ENCODE measurements at regions not wholly inside any gene's neighbourhood (a gene's known extent, or its start where the extent isn't known, plus 50 kb on each side); places are given as distances from the start of the nearest gene placed in this dataset.

DNA sequence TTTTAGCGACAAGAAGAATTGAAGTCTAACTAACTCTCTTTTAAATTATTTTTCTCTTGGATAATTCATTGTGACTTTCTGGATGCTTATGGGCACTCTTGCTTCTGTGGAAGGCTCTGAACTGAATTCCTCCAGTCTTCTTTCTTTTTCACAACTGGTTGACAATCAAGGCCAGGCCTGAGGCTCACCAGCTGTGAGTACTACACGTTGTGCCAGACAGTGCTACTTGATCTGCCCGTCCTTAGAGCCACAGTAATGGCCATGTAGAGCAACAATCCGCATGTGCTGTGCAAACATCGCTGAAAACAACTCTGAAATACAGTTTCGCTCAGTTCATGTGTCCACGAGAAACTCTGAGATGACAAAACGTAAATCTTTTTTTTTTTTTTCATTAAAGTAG lies 1336.3 kb upstream of the AGA start:
- SMC1A ChIA-PET (ENCODE audit: uncharacterized antibody, unreplicated experiment), result interaction anchor here (1.0 to 2.5 kb wide), 2 partner anchors 9 to 15 kb away, joined by 3 to 6 read pairs; no protein-coding TSS in a partner anchor
- Histone ChIP-seq H3K4me1 (ENCODE audit: control insufficient read depth, insufficient read depth, low read length) (no peaks in the 10 kb centered on the region), H3K9me3 (replicated peaks; ENCODE audit: control insufficient read depth, insufficient read depth, low read length) (no peaks in the 10 kb centered on the region), H2AFZ (ENCODE audit: control insufficient read depth, low read depth, low read length) (no peak overlapping the region), H3K36me3 (ENCODE audit: control insufficient read depth in 2 of 2, insufficient read depth in 2 of 2, low read length in 1 of 2) (no peaks in the 10 kb centered on the region), H3K27ac (ENCODE audit: control insufficient read depth, insufficient read depth) (no peak overlapping the region), H3K79me2 (ENCODE audit: control insufficient read depth, insufficient read depth, low read length) (no peaks in the 10 kb centered on the region), H3K4me2 (ENCODE audit: control insufficient read depth, insufficient read depth) (no peak overlapping the region), H4K20me1 (ENCODE audit: control insufficient read depth, insufficient read depth) (no peaks in the 10 kb centered on the region), H3K9ac (ENCODE audit: control insufficient read depth, insufficient read depth, low read length) (no peak overlapping the region), H3K27me3 (replicated peaks in 1 of 2; ENCODE audit: control insufficient read depth in 2 of 2, insufficient read depth in 2 of 2, low read length in 1 of 2) (no peaks in the 10 kb centered on the region), H3K4me3 (no peak overlapping the region)
- WGBS (ENCODE audit: insufficient coverage, insufficient replicate concordance, low lambda C conversion rate, missing lambda C conversion rate), result 13% methylated on average over 8 of the region's 8 CpGs
- DNase-seq (ENCODE audit: low read depth, low spot score) (no peak), FAIRE-seq (no peak), ATAC-seq (no peak)
- TF ChIP-seq BACH1 (IDR thresholded peaks at IDR 0.05; ENCODE audit: borderline replicate concordance) (no peak), IKZF1 (conservative IDR thresholded peaks at IDR 0.05) (no peak), NRF1 (conservative IDR thresholded peaks at IDR 0.05; ENCODE audit: low read depth, low read length) (no peak), NR2F1 (conservative IDR thresholded peaks at IDR 0.05) (no peak), EP300 (IDR thresholded peaks at IDR 0.05; ENCODE audit: borderline replicate concordance in 1 of 2, control insufficient read depth in 1 of 2, low read depth in 2 of 2, low read length in 2 of 2) (no peak), CEBPZ (IDR thresholded peaks at IDR 0.05; ENCODE audit: low read depth, low read length) (no peak), SUPT20H (IDR thresholded peaks at IDR 0.05; ENCODE audit: borderline replicate concordance, control insufficient read depth, low read depth, low read length) (no peak), IRF5 (IDR thresholded peaks at IDR 0.05; ENCODE audit: borderline replicate concordance) (no peak), RFX5 (IDR thresholded peaks at IDR 0.05; ENCODE audit: low read depth, low read length) (no peak), TBL1XR1 (IDR thresholded peaks at IDR 0.05; ENCODE audit: low read depth, low read length) (no peak)
- TF ChIP-seq, protein P1, sequence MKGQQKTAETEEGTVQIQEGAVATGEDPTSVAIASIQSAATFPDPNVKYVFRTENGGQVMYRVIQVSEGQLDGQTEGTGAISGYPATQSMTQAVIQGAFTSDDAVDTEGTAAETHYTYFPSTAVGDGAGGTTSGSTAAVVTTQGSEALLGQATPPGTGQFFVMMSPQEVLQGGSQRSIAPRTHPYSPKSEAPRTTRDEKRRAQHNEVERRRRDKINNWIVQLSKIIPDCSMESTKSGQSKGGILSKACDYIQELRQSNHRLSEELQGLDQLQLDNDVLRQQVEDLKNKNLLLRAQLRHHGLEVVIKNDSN (IDR thresholded peaks at IDR 0.05; ENCODE audit: borderline replicate concordance, extremely low read length, insufficient read depth, low read depth, low read length), result no peak
- RAD21 ChIA-PET (ENCODE audit: unreplicated experiment), result no interaction called here
- CTCF ChIA-PET, result no interaction called here
- in situ Hi-C loops (cut with MboI), result no loop called here
- intact Hi-C loops (cut with micrococcal nuclease; ENCODE audit: unreplicated experiment), result no loop called here
- POLR2A ChIA-PET, result no interaction called here
- BruUV-seq (replicated peaks), result no TSS peak

All from GM12878 (cell line).